HEK293 (cell line): ENCODE measurements at regions not wholly inside any gene's neighbourhood (a gene's known extent, or its start where the extent isn't known, plus 50 kb on each side); places are given as distances from the start of the nearest gene placed in this dataset.

Experiments
- CTCF ChIA-PET: fragments of 350-600 bp; formaldehyde crosslinking; extraction: SDS; loops from one replicate; lab custom pipeline; 2021; ENCODE audit warnings: antibody characterized with exemption; lab: Yijun Ruan, JAX
- POLR2A ChIA-PET: fragments of 300-600 bp; formaldehyde crosslinking; extraction: SDS; loops from one replicate; lab custom pipeline; 2020; ENCODE audit warnings: antibody characterized with exemption, inconsistent platforms; lab: Yijun Ruan, JAX
- H3K27ac ChIP-seq: fragments of 200-500 bp; sonication (Bioruptor generic); 2 replicates; pipeline ENCODE4 v1.5.1; 2014; ENCODE audit warnings: low read depth, low read length, control low read depth, inconsistent platforms; ENCODE audit errors: extremely low read depth
- H3K36me3 ChIP-seq, 2 experiments: fragments of 200-500 bp in 1 of 2; sonication (Bioruptor generic) in 1 of 2; 1 replicate in 1 of 2; 2 replicates in 1 of 2; pipeline ENCODE4 v1.5.1; 2014 to 2017; ENCODE audit warnings: inconsistent platforms in 2 of 2, low read length in 2 of 2; ENCODE audit not compliant: control insufficient read depth in 2 of 2, insufficient read depth in 1 of 2
- H3K4me1 ChIP-seq: fragments of 200-500 bp; sonication (Bioruptor generic); 2 replicates; pipeline ENCODE4 v1.5.1; 2014; ENCODE audit warnings: mild to moderate bottlenecking, low read length, inconsistent platforms; ENCODE audit not compliant: control insufficient read depth, insufficient read depth
- H3K4me3 ChIP-seq: 2 replicates; pipeline ENCODE4 v1.5.1; 2011; ENCODE audit warnings: low read depth, mild to moderate bottlenecking, control low read depth, low read length, moderate library complexity
- H3K9me3 ChIP-seq: fragments of 200-500 bp; sonication (Bioruptor generic); 2 replicates; pipeline ENCODE4 v1.5.1; 2014; ENCODE audit warnings: low read depth, low read length, inconsistent platforms; ENCODE audit not compliant: control insufficient read depth, insufficient read depth
- BCL11B ChIP-seq: fragments of 450-650 bp; formaldehyde crosslinking; IDR thresholded peaks from 2 replicates; pipeline ENCODE4 v1.5.1; 2016; ENCODE audit warnings: low read depth, missing biosample characterization, missing genetic modification characterization
- IKZF3 ChIP-seq: fragments of 450-650 bp; IDR thresholded peaks from 2 replicates; pipeline ENCODE4 v1.5.0; 2018; ENCODE audit warnings: missing biosample characterization, mild to moderate bottlenecking, missing genetic modification characterization, moderate library complexity
- KLF10 ChIP-seq: fragments of 450-650 bp; IDR thresholded peaks from 2 replicates; pipeline ENCODE4 v1.5.1; 2018; ENCODE audit warnings: missing biosample characterization, mild to moderate bottlenecking, missing genetic modification characterization
- KLF8 ChIP-seq: fragments of 450-650 bp; formaldehyde crosslinking; IDR thresholded peaks from 2 replicates; pipeline ENCODE4 v1.5.1; 2016; ENCODE audit warnings: missing biosample characterization, missing genetic modification characterization
- MYNN ChIP-seq: fragments of 450-650 bp; formaldehyde crosslinking; IDR thresholded peaks from 2 replicates; pipeline ENCODE4 v1.5.1; 2016; ENCODE audit warnings: missing biosample characterization, missing genetic modification characterization, borderline replicate concordance
- SCRT2 ChIP-seq: fragments of 450-650 bp; formaldehyde crosslinking; IDR thresholded peaks from 2 replicates; pipeline ENCODE4 v1.5.1; 2016; ENCODE audit warnings: missing biosample characterization, missing genetic modification characterization
- SETDB1 ChIP-seq: IDR thresholded peaks from one replicate; pipeline ENCODE4 v1.6.1; 2017; ENCODE audit warnings: mild to moderate bottlenecking, low read length, moderate library complexity, mixed read lengths; ENCODE audit not compliant: insufficient read length
- ZBTB48 ChIP-seq: fragments of 450-650 bp; formaldehyde crosslinking; IDR thresholded peaks from 2 replicates; pipeline ENCODE4 v1.5.1; 2016; ENCODE audit warnings: missing biosample characterization, missing genetic modification characterization
- ZNF211 ChIP-seq: fragments of 450-650 bp; formaldehyde crosslinking; IDR thresholded peaks from 2 replicates; pipeline ENCODE4 v1.5.1; 2016; ENCODE audit warnings: low read depth, missing biosample characterization, missing genetic modification characterization
- ZNF324 ChIP-seq: fragments of 450-650 bp; formaldehyde crosslinking; IDR thresholded peaks from 2 replicates; pipeline ENCODE4 v1.5.1; 2016; ENCODE audit warnings: missing biosample characterization, missing genetic modification characterization
- ZNF350 ChIP-seq: fragments of 450-650 bp; formaldehyde crosslinking; IDR thresholded peaks from 2 replicates; pipeline ENCODE4 v1.5.0; 2017; ENCODE audit warnings: missing biosample characterization, mild to moderate bottlenecking, missing genetic modification characterization
- ZNF529 ChIP-seq: fragments of 450-650 bp; formaldehyde crosslinking; IDR thresholded peaks from 2 replicates; pipeline ENCODE4 v1.5.1; 2017; ENCODE audit warnings: missing genetic modification characterization, missing biosample characterization; ENCODE audit not compliant: insufficient replicate concordance
- ZNF560 ChIP-seq: fragments of 450-650 bp; formaldehyde crosslinking; IDR thresholded peaks from 2 replicates; pipeline ENCODE4 v1.5.1; 2017; ENCODE audit warnings: missing biosample characterization, missing genetic modification characterization, borderline replicate concordance
- ZNF600 ChIP-seq: fragments of 450-650 bp; formaldehyde crosslinking; IDR thresholded peaks from 2 replicates; pipeline ENCODE4 v1.5.1; 2016; ENCODE audit warnings: missing biosample characterization, missing genetic modification characterization
- ZNF768 ChIP-seq: fragments of 450-650 bp; formaldehyde crosslinking; IDR thresholded peaks from 2 replicates; pipeline ENCODE4 v1.5.1; 2018; ENCODE audit warnings: missing biosample characterization, mild to moderate bottlenecking, missing genetic modification characterization
- ZNF776 ChIP-seq: fragments of 450-650 bp; formaldehyde crosslinking; IDR thresholded peaks from 2 replicates; pipeline ENCODE4 v1.5.0; 2017; ENCODE audit warnings: missing biosample characterization, missing genetic modification characterization, borderline replicate concordance
- TF ChIP-seq, protein P1 (sequence below): fragments of 450-650 bp; formaldehyde crosslinking; IDR thresholded peaks from 2 replicates; pipeline ENCODE4 v1.5.1; 2017; ENCODE audit warnings: missing biosample characterization, missing genetic modification characterization
- TF ChIP-seq, protein P2 (sequence below): fragments of 450-650 bp; formaldehyde crosslinking; IDR thresholded peaks from 2 replicates; pipeline ENCODE4 v1.5.1; 2016; ENCODE audit warnings: missing biosample characterization, missing genetic modification characterization
- TF ChIP-seq, protein P3 (sequence below): fragments of 450-650 bp; formaldehyde crosslinking; IDR thresholded peaks from 2 replicates; pipeline ENCODE4 v1.5.1; 2016; ENCODE audit warnings: missing biosample characterization, missing genetic modification characterization

DNA sequence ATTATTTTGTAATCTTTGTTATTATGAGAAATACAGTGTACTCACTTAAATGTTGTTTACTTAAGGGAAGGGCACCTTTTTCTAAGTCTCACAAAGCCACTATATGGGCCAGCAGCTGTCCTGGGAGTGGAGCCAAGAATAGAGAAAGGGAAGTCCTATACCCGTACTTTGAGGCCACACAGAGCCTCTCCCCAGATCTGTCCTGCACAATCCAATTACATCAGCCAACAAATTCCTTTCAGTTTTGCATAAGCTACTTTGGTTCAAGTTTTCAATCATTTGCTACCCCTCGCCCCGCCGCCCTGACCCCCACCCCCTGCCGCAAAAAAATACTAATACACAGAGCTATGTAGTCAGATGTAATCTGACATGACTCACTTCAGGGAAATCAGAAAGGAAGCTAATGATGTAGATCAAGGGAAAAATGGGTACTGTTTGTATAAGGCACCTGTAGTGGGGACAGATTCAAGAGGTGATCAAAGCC lies 297.4 kb upstream of the NEBL start:
- Histone ChIP-seq H3K4me3 (no peak overlapping the region), H3K27ac (no peak overlapping the region), H3K36me3 (no peaks in the 10 kb centered on the region), H3K4me1 (peaks cover 2% of the 10 kb centered on the region; the same call in 1 of the 2 replicates), H3K9me3 (no peaks in the 10 kb centered on the region)
- POLR2A ChIA-PET = no interaction called here
- CTCF ChIA-PET = no interaction called here
- no peak for TF ChIP-seq IKZF3 (tag by site-specific recombination)
- no peak for TF ChIP-seq BCL11B (tag by site-specific recombination)
- TF ChIP-seq, protein P1, sequence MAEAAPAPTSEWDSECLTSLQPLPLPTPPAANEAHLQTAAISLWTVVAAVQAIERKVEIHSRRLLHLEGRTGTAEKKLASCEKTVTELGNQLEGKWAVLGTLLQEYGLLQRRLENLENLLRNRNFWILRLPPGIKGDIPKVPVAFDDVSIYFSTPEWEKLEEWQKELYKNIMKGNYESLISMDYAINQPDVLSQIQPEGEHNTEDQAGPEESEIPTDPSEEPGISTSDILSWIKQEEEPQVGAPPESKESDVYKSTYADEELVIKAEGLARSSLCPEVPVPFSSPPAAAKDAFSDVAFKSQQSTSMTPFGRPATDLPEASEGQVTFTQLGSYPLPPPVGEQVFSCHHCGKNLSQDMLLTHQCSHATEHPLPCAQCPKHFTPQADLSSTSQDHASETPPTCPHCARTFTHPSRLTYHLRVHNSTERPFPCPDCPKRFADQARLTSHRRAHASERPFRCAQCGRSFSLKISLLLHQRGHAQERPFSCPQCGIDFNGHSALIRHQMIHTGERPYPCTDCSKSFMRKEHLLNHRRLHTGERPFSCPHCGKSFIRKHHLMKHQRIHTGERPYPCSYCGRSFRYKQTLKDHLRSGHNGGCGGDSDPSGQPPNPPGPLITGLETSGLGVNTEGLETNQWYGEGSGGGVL = no peak
- TF ChIP-seq SCRT2 = 0 out of 2 replicates have a peak, but pooled peaks have one; percentile 25
- no peak for TF ChIP-seq ZNF560 (tag by site-specific recombination)
- no peak for TF ChIP-seq KLF8 (tag by site-specific recombination)
- 0 out of 2 replicates have a peak, but pooled peaks have one; percentile 14 for TF ChIP-seq ZBTB48 (tag by site-specific recombination)

DNA sequence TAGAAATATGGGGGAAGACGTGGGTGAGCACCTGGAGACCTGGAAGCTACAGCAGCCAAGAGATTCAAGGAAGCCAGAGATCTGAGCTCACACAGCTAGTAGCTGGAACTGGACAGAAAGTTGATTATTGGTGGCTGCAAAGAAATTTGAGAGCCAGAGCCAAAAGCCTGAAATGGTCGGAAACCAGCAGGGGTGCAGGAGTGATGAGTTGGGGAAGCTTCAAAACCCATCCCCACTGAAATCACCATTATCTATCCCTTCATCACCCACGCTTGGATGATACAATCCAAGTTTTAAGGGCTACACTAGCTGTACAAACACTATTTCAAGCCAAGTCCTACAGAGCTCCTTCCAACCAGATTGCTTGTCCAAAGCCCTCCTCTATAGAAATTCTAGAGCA lies 296.1 kb upstream of the NEBL start:
- H3K27ac ChIP-seq = no peak overlapping the region
- TF ChIP-seq ZNF600 (tag by site-specific recombination) (no peak), ZNF350 (no peak)
- TF ChIP-seq, protein P2, sequence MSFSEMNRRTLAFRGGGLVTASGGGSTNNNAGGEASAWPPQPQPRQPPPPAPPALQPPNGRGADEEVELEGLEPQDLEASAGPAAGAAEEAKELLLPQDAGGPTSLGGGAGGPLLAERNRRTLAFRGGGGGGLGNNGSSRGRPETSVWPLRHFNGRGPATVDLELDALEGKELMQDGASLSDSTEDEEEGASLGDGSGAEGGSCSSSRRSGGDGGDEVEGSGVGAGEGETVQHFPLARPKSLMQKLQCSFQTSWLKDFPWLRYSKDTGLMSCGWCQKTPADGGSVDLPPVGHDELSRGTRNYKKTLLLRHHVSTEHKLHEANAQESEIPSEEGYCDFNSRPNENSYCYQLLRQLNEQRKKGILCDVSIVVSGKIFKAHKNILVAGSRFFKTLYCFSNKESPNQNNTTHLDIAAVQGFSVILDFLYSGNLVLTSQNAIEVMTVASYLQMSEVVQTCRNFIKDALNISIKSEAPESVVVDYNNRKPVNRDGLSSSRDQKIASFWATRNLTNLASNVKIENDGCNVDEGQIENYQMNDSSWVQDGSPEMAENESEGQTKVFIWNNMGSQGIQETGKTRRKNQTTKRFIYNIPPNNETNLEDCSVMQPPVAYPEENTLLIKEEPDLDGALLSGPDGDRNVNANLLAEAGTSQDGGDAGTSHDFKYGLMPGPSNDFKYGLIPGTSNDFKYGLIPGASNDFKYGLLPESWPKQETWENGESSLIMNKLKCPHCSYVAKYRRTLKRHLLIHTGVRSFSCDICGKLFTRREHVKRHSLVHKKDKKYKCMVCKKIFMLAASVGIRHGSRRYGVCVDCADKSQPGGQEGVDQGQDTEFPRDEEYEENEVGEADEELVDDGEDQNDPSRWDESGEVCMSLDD = no peak
- TF ChIP-seq, all 188 proteins: peak for 0
- H3K4me1 ChIP-seq = peaks cover 2% of the 10 kb centered on the region; the same call in 1 of the 2 replicates
- POLR2A ChIA-PET = no interaction called here
- CTCF ChIA-PET = interaction anchor here (0.7 to 1.0 kb wide), 3 partner anchors 9 to 77 kb away, joined by 3 to 4 read pairs (median 3); no protein-coding TSS in a partner anchor
- no peaks in the 10 kb centered on the region for H3K9me3 ChIP-seq
- no peaks in the 10 kb centered on the region for H3K36me3 ChIP-seq
- no peak overlapping the region for H3K4me3 ChIP-seq

DNA sequence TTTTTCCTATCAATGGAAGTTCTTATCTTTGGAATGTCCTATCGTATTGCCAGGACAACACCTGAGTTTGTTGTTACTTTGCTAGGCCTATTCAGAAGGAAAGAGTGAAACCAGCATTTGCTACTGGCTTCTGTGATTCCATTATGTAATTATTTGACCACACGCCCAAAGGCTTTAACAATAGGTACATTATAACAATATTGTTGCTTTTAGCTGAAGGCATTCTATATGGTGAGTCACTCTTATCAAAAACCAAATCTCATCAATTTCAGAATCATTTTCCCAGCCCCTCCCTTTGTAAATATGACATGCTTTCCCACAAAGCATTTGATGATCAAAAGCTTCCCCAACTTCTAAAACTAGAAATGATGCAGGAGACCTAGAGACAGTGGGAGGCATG lies 294.4 kb upstream of the NEBL start:
- no peak overlapping the region for H3K4me3 ChIP-seq
- peaks cover 2% of the 10 kb centered on the region; the same call in 1 of the 2 replicates for H3K4me1 ChIP-seq
- TF ChIP-seq, protein P1 = no peak
- TF ChIP-seq ZNF324 = no peak
- TF ChIP-seq, protein P3, sequence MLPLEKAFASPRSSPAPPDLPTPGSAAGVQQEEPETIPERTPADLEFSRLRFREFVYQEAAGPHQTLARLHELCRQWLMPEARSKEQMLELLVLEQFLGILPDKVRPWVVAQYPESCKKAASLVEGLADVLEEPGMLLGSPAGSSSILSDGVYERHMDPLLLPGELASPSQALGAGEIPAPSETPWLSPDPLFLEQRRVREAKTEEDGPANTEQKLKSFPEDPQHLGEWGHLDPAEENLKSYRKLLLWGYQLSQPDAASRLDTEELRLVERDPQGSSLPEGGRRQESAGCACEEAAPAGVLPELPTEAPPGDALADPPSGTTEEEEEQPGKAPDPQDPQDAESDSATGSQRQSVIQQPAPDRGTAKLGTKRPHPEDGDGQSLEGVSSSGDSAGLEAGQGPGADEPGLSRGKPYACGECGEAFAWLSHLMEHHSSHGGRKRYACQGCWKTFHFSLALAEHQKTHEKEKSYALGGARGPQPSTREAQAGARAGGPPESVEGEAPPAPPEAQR (tag by site-specific recombination) = no peak
- TF ChIP-seq ZNF529 = no peak
- TF ChIP-seq ZNF776 (tag by site-specific recombination) = no peak
- no peak for TF ChIP-seq ZNF211 (tag by site-specific recombination)
- no peak for TF ChIP-seq SETDB1
- TF ChIP-seq KLF10 (tag by site-specific recombination) = no peak
- TF ChIP-seq ZNF768 (tag by site-specific recombination) = no peak
- no peak for TF ChIP-seq MYNN (tag by site-specific recombination)
- H3K27ac ChIP-seq = no peak overlapping the region
- H3K36me3 ChIP-seq = no peaks in the 10 kb centered on the region
- H3K9me3 ChIP-seq = no peaks in the 10 kb centered on the region
- ChIA-PET CTCF (no interaction called here), POLR2A (no interaction called here)
